Activated CD4-positive, alpha-beta T cell treated with anti-CD3 and anti-CD28 coated beads for 36 hours (primary cell): ENCODE measurements at regions not wholly inside any gene's neighbourhood (a gene's known extent, or its start where the extent isn't known, plus 50 kb on each side); places are given as distances from the start of the nearest gene placed in this dataset.

Experiments
- ATAC-seq: fragments of 200-7000 bp; cut with Tn5 transposase; one replicate; pipeline ENCODE4 v1.10.0; 2021; ENCODE audit warnings: mild to moderate bottlenecking, moderate library complexity
- CTCF ChIA-PET: fragments of 350-600 bp; sonication (Branson Sonifier 250); formaldehyde crosslinking; loops from one replicate; lab custom pipeline; 2021; ENCODE audit warnings: antibody characterized with exemption; lab: Charles Lee
- POLR2A ChIA-PET: fragments of 350-600 bp; sonication (Branson Sonifier 250); formaldehyde crosslinking; loops from one replicate; lab custom pipeline; 2021; ENCODE audit warnings: antibody characterized with exemption, inconsistent platforms; lab: Charles Lee
- DNase-seq: peaks from one replicate; pipeline ENCODE4 v3.0.0-alpha.2; 2020
- H3K27ac Mint-ChIP-seq: one replicate; pipeline ENCODE4 v1.8.0; 2021; ENCODE audit warnings: mixed read lengths
- H3K27me3 Mint-ChIP-seq: one replicate; pipeline ENCODE4 v1.8.0; 2021; ENCODE audit warnings: mixed read lengths
- H3K36me3 Mint-ChIP-seq: one replicate; pipeline ENCODE4 v1.8.0; 2021; ENCODE audit warnings: low read depth, mixed read lengths
- H3K4me1 Mint-ChIP-seq: one replicate; pipeline ENCODE4 v1.8.0; 2021; ENCODE audit warnings: mixed read lengths
- H3K4me3 Mint-ChIP-seq: one replicate; pipeline ENCODE4 v1.8.0; 2021; ENCODE audit warnings: mild to moderate bottlenecking, moderate library complexity, mixed read lengths
- H3K9me3 Mint-ChIP-seq: one replicate; pipeline ENCODE4 v1.8.0; 2021; ENCODE audit warnings: low read depth, mixed read lengths
- intact Hi-C, 2 experiments: fragments of 100-400 bp; cut with DNase I in 1 of 2; cut with micrococcal nuclease in 1 of 2; formaldehyde crosslinking; loops; one replicate each; pipeline versions ENCODE4 v1.14.2 to v1.15.1; 2022 to 2024; cut with DNase I, micrococcal nuclease

- H3K27me3 Mint-ChIP-seq: no peaks in the 10 kb centered on the region
- intact Hi-C loops: loop anchor here in 1 of 2 experiments (10.0 kb wide), 1 partner anchor 300 kb away; no protein-coding TSS in a partner anchor
- H3K9me3 Mint-ChIP-seq: no peaks in the 10 kb centered on the region
- H3K36me3 Mint-ChIP-seq: no peaks in the 10 kb centered on the region
- no peak overlapping the region for H3K4me3 Mint-ChIP-seq
- H3K27ac Mint-ChIP-seq: no peak overlapping the region
- H3K4me1 Mint-ChIP-seq: no peaks in the 10 kb centered on the region
- CTCF ChIA-PET: no interaction called here
- POLR2A ChIA-PET: interaction anchor here (0.6 kb wide), 1 partner anchor 96 kb away, joined by 4 read pairs; no protein-coding TSS in a partner anchor
- ATAC-seq (no peak), DNase-seq (no peak)
These were observed 321.2 kb downstream of the UBE3D start for GRCh38 chr6:82744286-82745015.

GRCh38 chr6:82750556-82750955, 315.1 kb downstream of the UBE3D start:
- Mint-ChIP-seq H3K4me1 (no peaks in the 10 kb centered on the region), H3K27me3 (peaks cover 5% of the 10 kb centered on the region), H3K27ac (no peak overlapping the region), H3K36me3 (no peaks in the 10 kb centered on the region), H3K9me3 (no peaks in the 10 kb centered on the region), H3K4me3 (no peak overlapping the region)
- DNase-seq (no peak), ATAC-seq (no peak)
- intact Hi-C loops: no loop called here
- ChIA-PET POLR2A (no interaction called here), CTCF (no interaction called here)

DNA sequence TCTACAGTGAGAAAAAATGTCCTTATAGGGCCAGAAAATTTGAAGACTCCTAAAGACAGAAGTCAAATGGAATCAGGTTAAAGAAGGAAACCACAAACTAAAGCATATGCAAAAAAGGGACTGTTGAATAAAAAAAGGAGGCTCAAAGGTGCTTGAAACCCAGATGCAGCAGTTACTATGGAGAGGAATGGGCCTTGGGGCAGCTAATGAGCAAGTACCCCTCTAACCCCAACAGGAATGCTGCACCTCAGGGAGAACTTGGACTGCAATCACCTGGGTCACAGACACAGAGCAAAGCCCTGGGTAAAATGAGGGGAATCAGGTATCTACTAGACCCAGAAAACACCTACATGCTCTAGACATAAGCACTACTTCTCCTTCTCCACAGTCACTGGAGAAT, 313.9 kb downstream of the UBE3D start:
- POLR2A ChIA-PET: no interaction called here
- no peak overlapping the region for H3K4me3 Mint-ChIP-seq
- no peak for ATAC-seq
- H3K9me3 Mint-ChIP-seq: peaks cover 2% of the 10 kb centered on the region
- intact Hi-C loops: no loop called here
- CTCF ChIA-PET: no interaction called here
- H3K4me1 Mint-ChIP-seq: no peaks in the 10 kb centered on the region
- DNase-seq: no peak
- H3K27ac Mint-ChIP-seq: no peak overlapping the region
- H3K36me3 Mint-ChIP-seq: no peaks in the 10 kb centered on the region
- H3K27me3 Mint-ChIP-seq: peaks cover 5% of the 10 kb centered on the region

DNA sequence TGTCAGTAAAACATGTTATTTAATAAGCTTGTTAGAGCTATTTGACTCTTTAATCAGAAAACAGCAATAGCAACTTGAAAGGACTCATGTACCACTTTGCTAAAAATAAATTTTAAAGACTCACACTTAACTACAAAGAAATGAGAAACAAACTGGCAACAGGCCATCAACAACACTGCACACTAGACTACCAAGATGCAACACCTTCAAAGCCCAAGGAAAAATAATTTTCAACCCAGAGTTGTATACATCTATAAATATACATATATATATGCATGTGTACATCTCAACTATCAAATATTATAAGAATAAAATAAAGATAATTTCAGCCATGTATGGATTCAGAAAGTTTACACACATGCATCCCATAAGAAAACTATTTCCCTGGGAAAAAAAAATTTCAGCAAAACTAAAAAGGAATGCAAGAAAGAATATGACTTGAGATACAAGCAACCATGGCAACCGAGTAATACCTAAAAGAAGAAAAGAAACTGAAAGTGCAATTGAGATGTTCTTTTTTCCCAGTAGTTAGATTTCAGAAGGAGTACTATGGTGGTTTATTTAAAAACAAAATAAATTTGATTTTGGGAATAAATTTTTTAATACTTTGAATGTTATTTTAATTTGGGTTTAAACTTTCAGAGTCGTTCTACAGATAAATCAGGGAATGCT, 303.8 kb downstream of the UBE3D start:
- DNase-seq (no peak), ATAC-seq (no peak)
- intact Hi-C loops: no loop called here
- H3K4me3 Mint-ChIP-seq: no peak overlapping the region
- peaks cover 8% of the 10 kb centered on the region for H3K9me3 Mint-ChIP-seq
- ChIA-PET POLR2A (no interaction called here), CTCF (no interaction called here)
- peaks cover 7% of the 10 kb centered on the region for H3K27me3 Mint-ChIP-seq
- no peaks in the 10 kb centered on the region for H3K4me1 Mint-ChIP-seq
- H3K36me3 Mint-ChIP-seq: no peaks in the 10 kb centered on the region
- no peak overlapping the region for H3K27ac Mint-ChIP-seq

GRCh38 chr6:82766476-82766875, 299.2 kb downstream of the UBE3D start:
- CTCF ChIA-PET: no interaction called here
- intact Hi-C loops: no loop called here

GRCh38 chr6:82767037-82767436, 298.6 kb downstream of the UBE3D start:
- CTCF ChIA-PET: no interaction called here
- Mint-ChIP-seq H3K9me3 (no peaks in the 10 kb centered on the region), H3K27me3 (no peaks in the 10 kb centered on the region), H3K4me3 (no peak overlapping the region), H3K4me1 (no peaks in the 10 kb centered on the region), H3K36me3 (no peaks in the 10 kb centered on the region), H3K27ac (no peak overlapping the region)
- DNase-seq (no peak), ATAC-seq (no peak)
- POLR2A ChIA-PET: no interaction called here
- intact Hi-C loops: no loop called here

More at GRCh38 chr6:82766476-82766875, 299.2 kb downstream of the UBE3D start:
- Mint-ChIP-seq H3K27ac (no peak overlapping the region), H3K9me3 (no peaks in the 10 kb centered on the region), H3K4me3 (no peak overlapping the region), H3K27me3 (no peaks in the 10 kb centered on the region), H3K4me1 (no peaks in the 10 kb centered on the region), H3K36me3 (no peaks in the 10 kb centered on the region)
- no peak for DNase-seq
- POLR2A ChIA-PET: no interaction called here
- ATAC-seq: no peak

DNA sequence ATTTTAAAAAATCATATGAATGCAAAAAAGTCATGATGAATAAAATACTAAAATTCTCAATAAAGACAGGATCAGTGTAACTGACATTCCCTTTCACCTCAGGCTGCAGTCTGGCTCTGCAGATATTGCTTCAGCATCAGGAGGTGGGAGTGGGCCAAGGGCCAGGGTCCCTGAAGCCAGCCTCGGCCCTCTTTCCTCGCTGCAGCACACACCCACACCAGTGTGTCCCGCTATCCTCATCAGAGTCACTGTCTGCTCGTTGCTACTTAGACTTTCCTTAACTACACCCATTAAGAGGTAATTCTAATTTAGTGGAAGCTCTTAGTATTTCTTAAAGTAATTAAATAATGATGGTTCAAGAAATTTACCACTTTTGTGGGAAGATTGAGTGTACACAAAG, 298.2 kb downstream of the UBE3D start:
- intact Hi-C loops: no loop called here
- CTCF ChIA-PET: no interaction called here
- ATAC-seq (no peak), DNase-seq (no peak)
- Mint-ChIP-seq H3K36me3 (no peaks in the 10 kb centered on the region), H3K4me1 (no peaks in the 10 kb centered on the region), H3K4me3 (no peak overlapping the region), H3K9me3 (no peaks in the 10 kb centered on the region), H3K27me3 (no peaks in the 10 kb centered on the region), H3K27ac (no peak overlapping the region)
- POLR2A ChIA-PET: no interaction called here

DNA sequence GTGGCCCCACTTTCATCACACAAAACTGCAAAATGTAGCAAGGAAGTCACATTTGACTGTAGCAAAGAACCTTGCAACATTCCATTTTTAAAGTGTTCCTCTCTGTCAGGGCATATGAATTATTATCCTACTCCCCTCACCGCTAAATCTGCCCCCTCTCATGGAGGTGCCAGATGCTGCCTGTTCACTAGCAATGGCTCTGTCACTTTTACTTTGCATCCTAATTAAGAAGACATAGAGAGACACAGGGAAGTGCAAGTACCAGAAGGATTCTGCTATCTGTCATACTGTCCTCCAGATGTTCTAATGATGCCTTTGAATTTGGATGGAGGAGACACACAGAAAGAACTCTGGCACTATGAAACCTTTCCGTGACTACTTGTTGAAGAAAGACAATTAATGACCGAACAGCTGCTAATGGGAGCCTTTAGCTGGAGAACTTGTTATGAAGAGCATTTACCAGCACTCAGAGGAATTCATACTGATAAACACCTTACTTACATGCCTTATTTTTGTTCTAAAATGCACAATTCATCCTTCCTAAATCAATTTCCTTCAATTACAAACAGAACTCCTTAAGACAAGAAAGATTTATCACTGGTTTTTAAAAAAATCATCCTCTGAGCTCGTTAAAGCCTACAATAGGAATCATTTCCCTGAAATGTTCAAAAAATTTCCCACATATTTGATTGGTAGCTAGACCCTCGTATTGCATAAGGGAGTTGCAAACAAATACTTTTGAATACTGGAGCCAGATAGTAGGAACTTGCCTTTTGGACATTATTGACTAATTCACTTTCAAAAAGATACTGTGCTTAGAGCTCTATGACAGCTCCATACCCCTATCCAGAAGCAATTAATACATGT, 292.6 kb downstream of the UBE3D start:
- no peak for DNase-seq
- Mint-ChIP-seq H3K27ac (no peak overlapping the region), H3K4me3 (no peak overlapping the region), H3K9me3 (no peaks in the 10 kb centered on the region), H3K36me3 (no peaks in the 10 kb centered on the region), H3K4me1 (no peaks in the 10 kb centered on the region), H3K27me3 (no peaks in the 10 kb centered on the region)
- intact Hi-C loops: no loop called here
- ATAC-seq: no peak
- ChIA-PET CTCF (no interaction called here), POLR2A (no interaction called here)

- no peaks in the 10 kb centered on the region for H3K9me3 Mint-ChIP-seq
- no peak for DNase-seq
- no peaks in the 10 kb centered on the region for H3K4me1 Mint-ChIP-seq
- ChIA-PET POLR2A (no interaction called here), CTCF (interaction anchor here (0.6 kb wide), 1 partner anchor 254 kb away, joined by 3 read pairs; no protein-coding TSS in a partner anchor)
- no peak overlapping the region for H3K27ac Mint-ChIP-seq
- intact Hi-C loops: no loop called here
- no peak for ATAC-seq
- no peak overlapping the region for H3K4me3 Mint-ChIP-seq
- no peaks in the 10 kb centered on the region for H3K27me3 Mint-ChIP-seq
- no peaks in the 10 kb centered on the region for H3K36me3 Mint-ChIP-seq
These were observed 290.3 kb downstream of the UBE3D start for GRCh38 chr6:82775361-82775760.

DNA sequence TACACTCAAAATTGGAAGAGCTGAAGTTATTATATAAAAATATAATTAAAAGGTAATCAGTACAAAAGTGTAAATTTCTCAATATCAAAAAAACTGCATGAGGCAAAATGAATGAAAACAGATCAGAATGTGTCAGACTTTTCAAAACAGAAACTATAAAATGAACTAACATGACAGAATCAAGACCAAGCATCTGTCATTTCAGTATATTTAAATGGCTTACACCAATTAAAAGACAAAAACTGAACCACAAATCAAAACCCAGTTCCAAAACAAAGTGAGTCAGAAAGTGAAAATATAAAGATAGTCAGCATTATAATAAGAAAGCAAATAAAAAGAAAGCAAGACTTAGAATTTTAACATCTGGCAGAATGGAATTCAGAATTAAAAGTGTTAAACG, 289.7 kb downstream of the UBE3D start:
- Mint-ChIP-seq H3K27ac (no peak overlapping the region), H3K27me3 (no peaks in the 10 kb centered on the region), H3K9me3 (no peaks in the 10 kb centered on the region), H3K4me3 (no peak overlapping the region), H3K36me3 (no peaks in the 10 kb centered on the region), H3K4me1 (no peaks in the 10 kb centered on the region)
- ATAC-seq: no peak
- CTCF ChIA-PET: interaction anchor here (0.6 kb wide), 1 partner anchor 255 kb away, joined by 3 read pairs; no protein-coding TSS in a partner anchor
- POLR2A ChIA-PET: no interaction called here
- DNase-seq: no peak
- intact Hi-C loops: no loop called here

DNA sequence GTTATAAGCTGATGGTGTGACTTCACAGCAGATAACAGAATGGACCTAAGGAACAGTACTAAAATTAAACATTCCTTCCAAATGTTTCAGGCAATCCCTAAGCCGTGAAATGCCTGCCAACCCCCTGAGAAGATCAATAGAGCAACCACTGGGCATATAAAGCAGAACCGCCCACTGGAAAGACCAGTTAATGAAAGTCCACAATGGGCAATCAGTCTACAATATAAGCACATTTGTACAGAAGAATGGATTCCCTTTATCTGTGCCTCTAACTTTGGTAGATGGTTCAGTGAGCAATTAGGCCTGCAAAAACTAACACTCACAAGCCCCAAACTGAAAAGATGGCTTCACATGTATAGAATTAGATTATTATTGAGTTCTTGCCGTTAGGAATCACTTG, 286.6 kb downstream of the UBE3D start:
- no peak overlapping the region for H3K27ac Mint-ChIP-seq
- intact Hi-C loops: no loop called here
- ATAC-seq: no peak

More for the DNA sequence above, 286.6 kb downstream of the UBE3D start:
- H3K9me3 Mint-ChIP-seq: no peaks in the 10 kb centered on the region
- ChIA-PET CTCF (no interaction called here), POLR2A (no interaction called here)
- H3K36me3 Mint-ChIP-seq: no peaks in the 10 kb centered on the region
- H3K4me3 Mint-ChIP-seq: no peak overlapping the region
- no peak for DNase-seq
- no peaks in the 10 kb centered on the region for H3K4me1 Mint-ChIP-seq
- H3K27me3 Mint-ChIP-seq: peaks cover 2% of the 10 kb centered on the region
